HCT116 (cell line): ENCODE measurements at regions not wholly inside any gene's neighbourhood (a gene's known extent, or its start where the extent isn't known, plus 50 kb on each side); places are given as distances from the start of the nearest gene placed in this dataset.

ENCODE experiments used
- ATAC-seq: fragments of 200-7000 bp; cut with Tn5 transposase; 2 replicates; pipeline ENCODE4 v1.9.1; 2020; ENCODE audit warnings: mild to moderate bottlenecking, moderate library complexity
- BruUV-seq: library from RNA; stranded (reverse); fragments of 400-500 nt; replicated peaks from 2 replicates; lab custom pipeline; 2021; lab: Mats Ljungman, UMichigan
- CTCF ChIA-PET: fragments of 300-600 bp; sonication (Branson Sonifier 250); formaldehyde crosslinking; loops from one replicate; lab custom pipeline; 2021; ENCODE audit warnings: antibody characterized with exemption; lab: Charles Lee
- POLR2A ChIA-PET: fragments of 300-600, 350-600 bp; sonication (Branson Sonifier 250); formaldehyde crosslinking; loops from one replicate; lab custom pipeline; 2021; ENCODE audit warnings: antibody characterized with exemption; lab: Charles Lee
- RAD21 ChIA-PET, 2 experiments: fragments of 300-600 bp; sonication (Branson Sonifier 250); formaldehyde crosslinking; loops; one replicate each; lab custom pipeline; 2023; ENCODE audit warnings: low total read pairs in 2 of 2; ENCODE audit not compliant: uncharacterized antibody in 2 of 2, unreplicated experiment in 2 of 2, low non-redundant PET in 1 of 2; lab: Charles Lee
- DNase-seq: peaks from one replicate; pipeline ENCODE4 v3.0.0-alpha.2; 2010; ENCODE audit warnings: low read depth, low spot score
- H2AFZ ChIP-seq: fragments of 200-600 bp; shearing (Covaris generic), sonication (generic); 2 replicates; pipeline ENCODE4 v1.6.1; 2017; ENCODE audit warnings: low read depth, mixed run types, mixed read lengths, antibody characterized with exemption, low read length; ENCODE audit not compliant: poor library complexity, severe bottlenecking
- H3K27ac ChIP-seq: 2 replicates; pipeline ENCODE4 v1.5.1; 2012; ENCODE audit warnings: low read depth, low read length
- H3K27me3 ChIP-seq: fragments of 200-600 bp; sonication (generic); 2 replicates; pipeline ENCODE4 v1.6.1; 2016; ENCODE audit warnings: mixed run types, low read length, mixed read lengths; ENCODE audit not compliant: insufficient read depth
- H3K36me3 ChIP-seq, 2 experiments: fragments of 200-500 bp in 1 of 2; fragments of 200-600 bp in 1 of 2; sonication (Bioruptor generic) in 1 of 2; sonication (generic) in 1 of 2; 2 replicates each; pipeline versions ENCODE4 v1.5.1 to v1.6.1; 2014 to 2016; ENCODE audit warnings: low read length in 2 of 2, inconsistent platforms in 1 of 2, mixed read lengths in 1 of 2, mixed run types in 1 of 2; ENCODE audit not compliant: insufficient read depth in 2 of 2, control insufficient read depth in 1 of 2
- H3K4me1 ChIP-seq, 2 experiments: fragments of 200-600 bp in 1 of 2; sonication (generic) in 1 of 2; 2 replicates each; pipeline versions ENCODE4 v1.5.1 to v1.6.1; 2012 to 2017; ENCODE audit warnings: low read length in 2 of 2, inconsistent platforms in 1 of 2, mild to moderate bottlenecking in 1 of 2, mixed read lengths in 1 of 2, mixed run types in 1 of 2, moderate library complexity in 1 of 2; ENCODE audit not compliant: insufficient read depth in 2 of 2, control insufficient read depth in 1 of 2
- H3K4me2 ChIP-seq: fragments of 200-600 bp; sonication (generic); 2 replicates; pipeline ENCODE4 v1.6.1; 2017; ENCODE audit warnings: mixed run types, low read length, mixed read lengths
- H3K4me3 ChIP-seq, 2 experiments: fragments of 200-600 bp in 1 of 2; sonication (generic) in 1 of 2; replicated peaks in 1 of 2; 2 replicates each; pipeline ENCODE4 v1.5.1; 2011 to 2016; ENCODE audit warnings: low read length in 2 of 2, control low read depth in 1 of 2, low read depth in 1 of 2, mild to moderate bottlenecking in 1 of 2, mixed read lengths in 1 of 2, mixed run types in 1 of 2
- H3K79me2 ChIP-seq: fragments of 200-600 bp; sonication (generic); 2 replicates; pipeline ENCODE4 v1.6.1; 2017; ENCODE audit warnings: mild to moderate bottlenecking, mixed run types, low read length, moderate library complexity, mixed read lengths; ENCODE audit not compliant: insufficient read depth
- H3K9ac ChIP-seq: fragments of 200-600 bp; sonication (generic); 2 replicates; pipeline ENCODE4 v1.6.1; 2016; ENCODE audit warnings: low read length, mixed read lengths
- H3K9me2 ChIP-seq: fragments of 200-600 bp; sonication (generic), shearing (Covaris generic); 2 replicates; pipeline ENCODE4 v1.6.1; 2017; ENCODE audit warnings: mixed run types, mild to moderate bottlenecking, moderate library complexity; ENCODE audit not compliant: insufficient read depth
- H3K9me3 ChIP-seq, 2 experiments: fragments of 200-500 bp in 1 of 2; fragments of 200-600 bp in 1 of 2; sonication (Bioruptor generic) in 1 of 2; sonication (generic) in 1 of 2; 2 replicates each; pipeline ENCODE4 v1.6.1; 2014 to 2017; ENCODE audit warnings: low read length in 2 of 2, mixed read lengths in 2 of 2, inconsistent platforms in 1 of 2, low read depth in 1 of 2, mild to moderate bottlenecking in 1 of 2, mixed run types in 1 of 2, moderate library complexity in 1 of 2; ENCODE audit not compliant: control insufficient read depth in 1 of 2, insufficient read depth in 1 of 2
- H4K20me1 ChIP-seq: fragments of 200-600 bp; sonication (generic), shearing (Covaris generic); 2 replicates; pipeline ENCODE4 v1.6.1; 2017; ENCODE audit warnings: mixed run types, mild to moderate bottlenecking, moderate library complexity; ENCODE audit not compliant: insufficient read depth
- ATF3 ChIP-seq: IDR thresholded peaks from 2 replicates; pipeline ENCODE4 v1.6.1; 2012
- CBX3 ChIP-seq: IDR thresholded peaks from 2 replicates; pipeline ENCODE4 v1.6.1; 2012; ENCODE audit warnings: low read depth
- CEBPB ChIP-seq: IDR thresholded peaks from 2 replicates; pipeline ENCODE4 v1.6.1; 2012; ENCODE audit warnings: low read depth
- CTCF ChIP-seq, 3 experiments: fragments of 200-600 bp in 1 of 3; sonication (generic) in 1 of 3; IDR thresholded peaks in 2 of 3; conservative IDR thresholded peaks in 1 of 3; 2 replicates each; pipeline ENCODE4 v1.5.1; 2012 to 2017; ENCODE audit warnings: low read depth in 2 of 3, low read length in 2 of 3, antibody characterized with exemption in 1 of 3, borderline replicate concordance in 1 of 3, control low read depth in 1 of 3, mild to moderate bottlenecking in 1 of 3, mixed read lengths in 1 of 3, mixed run types in 1 of 3, moderate library complexity in 1 of 3; ENCODE audit not compliant: insufficient read depth in 1 of 3
- EGR1 ChIP-seq: IDR thresholded peaks from 2 replicates; pipeline ENCODE4 v1.6.1; 2012; ENCODE audit warnings: low read depth
- ELF1 ChIP-seq: IDR thresholded peaks from 2 replicates; pipeline ENCODE4 v1.6.1; 2012; ENCODE audit warnings: low read depth, borderline replicate concordance
- EZH2 ChIP-seq: fragments of 200-600 bp; sonication (generic); IDR thresholded peaks from 2 replicates; pipeline ENCODE4 v1.6.1; 2017; ENCODE audit warnings: antibody characterized with exemption, mixed run types
- EZH2phosphoT487 ChIP-seq: fragments of 200-600 bp; IDR thresholded peaks from 2 replicates; pipeline ENCODE4 v1.6.1; 2018; ENCODE audit warnings: antibody characterized with exemption, borderline replicate concordance
- FOSL1 ChIP-seq: IDR thresholded peaks from 2 replicates; pipeline ENCODE4 v1.6.1; 2012; ENCODE audit warnings: low read depth
- JUND ChIP-seq: IDR thresholded peaks from 2 replicates; pipeline ENCODE4 v1.6.1; 2012
- MAX ChIP-seq: IDR thresholded peaks from 2 replicates; pipeline ENCODE4 v1.6.1; 2012
- POLR2A ChIP-seq: IDR thresholded peaks from 2 replicates; pipeline ENCODE4 v1.7.0; 2011; ENCODE audit warnings: borderline replicate concordance; ENCODE audit not compliant: insufficient read depth, insufficient read length; ENCODE audit errors: extremely low read depth
- REST ChIP-seq: IDR thresholded peaks from 2 replicates; pipeline ENCODE4 v1.6.1; 2012; ENCODE audit warnings: low read depth
- SIN3A ChIP-seq: IDR thresholded peaks from 2 replicates; pipeline ENCODE4 v1.6.1; 2012; ENCODE audit warnings: low read depth
- SP1 ChIP-seq: IDR thresholded peaks from 2 replicates; pipeline ENCODE4 v1.6.1; 2012; ENCODE audit warnings: low read depth
- SRF ChIP-seq: IDR thresholded peaks from 2 replicates; pipeline ENCODE4 v1.6.1; 2012; ENCODE audit warnings: low read depth
- TCF7L2 ChIP-seq: IDR thresholded peaks from 2 replicates; pipeline ENCODE4 v1.7.0; 2011; ENCODE audit warnings: borderline replicate concordance, inconsistent platforms; ENCODE audit not compliant: insufficient read depth, insufficient read length; ENCODE audit errors: extremely low read depth
- YY1 ChIP-seq: IDR thresholded peaks from 2 replicates; pipeline ENCODE4 v1.6.1; 2011; ENCODE audit warnings: low read length, low read depth, moderate library complexity, mild to moderate bottlenecking; ENCODE audit not compliant: insufficient replicate concordance; ENCODE audit errors: extremely low read depth
- ZFX ChIP-seq: fragments of 450-650 bp; IDR thresholded peaks from 2 replicates; pipeline ENCODE4 v1.6.1; 2017
- intact Hi-C: fragments of 100-400 bp; cut with micrococcal nuclease; formaldehyde crosslinking; loops from 2 replicates; pipeline ENCODE4 v1.10.0; 2022

- no peak overlapping the region for H3K9ac ChIP-seq
- no peaks in the 10 kb centered on the region for H4K20me1 ChIP-seq
- ChIA-PET CTCF (no interaction called here), RAD21 (no interaction called here), POLR2A (no interaction called here)
- H3K27ac ChIP-seq = no peak overlapping the region
- no peaks in the 10 kb centered on the region for H3K9me3 ChIP-seq
- H3K4me3 ChIP-seq = no peak overlapping the region
- no peaks in the 10 kb centered on the region for H3K36me3 ChIP-seq
- no peak for DNase-seq
- BruUV-seq = no TSS peak
- H2AFZ ChIP-seq = no peak overlapping the region
- H3K27me3 ChIP-seq = no peaks in the 10 kb centered on the region
- no peaks in the 10 kb centered on the region; the same call in 1 of the 2 replicates for H3K9me2 ChIP-seq
- TF ChIP-seq SP1 = no peak
- TF ChIP-seq CBX3 = no peak
- no peak for TF ChIP-seq EZH2
- TF ChIP-seq POLR2A = no peak
- TF ChIP-seq EGR1 = no peak
- TF ChIP-seq ELF1 = no peak
- no peak for TF ChIP-seq YY1
- TF ChIP-seq MAX = no peak
- TF ChIP-seq CEBPB = no peak
- no peak for TF ChIP-seq REST
- TF ChIP-seq SIN3A = no peak
- no peak for TF ChIP-seq ZFX
- no peak for TF ChIP-seq ATF3
- TF ChIP-seq FOSL1 = no peak
- TF ChIP-seq EZH2phosphoT487 = no peak
- TF ChIP-seq CTCF (IDR thresholded peaks at IDR 0.05 in 2 of 3, conservative IDR thresholded peaks at IDR 0.05 in 1 of 3; ENCODE audit: borderline replicate concordance in 1 of 3, insufficient read depth in 1 of 3, low read depth in 2 of 3, low read length in 2 of 3) = no peak
- no peak for TF ChIP-seq JUND
- TF ChIP-seq SRF = no peak
- TF ChIP-seq TCF7L2 = no peak
- ATAC-seq = no peak
- H3K4me1 ChIP-seq = no peaks in the 10 kb centered on the region
- no peak overlapping the region for H3K4me2 ChIP-seq
- no peaks in the 10 kb centered on the region for H3K79me2 ChIP-seq
- intact Hi-C loops = no loop called here
Observed at GRCh38 chr3:104992676-104993075, 374.0 kb upstream of the ALCAM start.
